ENCODE measurements at regions not wholly inside any gene's neighbourhood (a gene's known extent, or its start where the extent isn't known, plus 50 kb on each side); places are given as distances from the start of the nearest gene placed in this dataset.

DNA sequence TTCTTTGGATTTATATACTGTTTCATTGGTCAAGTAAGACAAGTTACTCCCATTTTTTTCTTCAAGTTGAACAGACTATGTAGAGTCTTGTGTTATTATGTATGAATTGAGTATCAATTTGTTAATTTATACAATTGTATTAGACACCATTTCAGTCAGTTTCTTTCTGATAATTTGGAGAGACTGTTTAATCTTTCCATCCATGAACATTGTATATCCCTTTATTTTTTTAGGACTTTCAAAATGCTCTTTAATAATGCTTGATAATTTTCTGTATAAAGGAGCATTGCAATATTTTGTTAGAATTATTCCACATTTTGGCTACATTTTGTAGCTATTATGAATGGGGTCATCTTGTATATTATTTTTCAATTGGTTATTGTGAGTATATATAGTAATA lies 69.1 kb upstream of the PJA2 start:
- FAIRE-seq (no peak), DNase-seq (ENCODE audit: insufficient read length, low spot score) (no peak)

DNA sequence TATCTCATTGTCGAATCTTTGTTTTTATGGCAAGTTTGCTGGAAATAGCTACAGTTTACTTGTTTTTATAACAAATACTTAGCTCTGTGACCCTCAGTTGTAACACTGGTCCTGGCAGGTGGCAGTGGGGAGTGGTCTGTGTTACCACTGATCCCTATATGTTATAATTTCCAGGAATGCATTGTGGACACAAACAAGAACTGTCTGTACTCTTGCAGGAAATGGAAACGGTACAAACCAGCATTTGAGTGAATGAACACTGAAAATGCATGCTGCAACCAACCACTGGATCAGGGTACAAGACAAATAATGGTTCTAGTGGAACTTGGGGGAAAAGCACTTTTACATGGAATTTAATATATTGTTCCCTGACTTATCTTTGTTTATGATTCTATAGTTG lies 66.5 kb upstream of the PJA2 start:
- DNase-seq (ENCODE audit: insufficient read length, low spot score) (no peak), FAIRE-seq (no peak)

GRCh38 chr5:109469896-109470662 lies 60.3 kb upstream of the PJA2 start:
- DNase-seq (ENCODE audit: insufficient read length, low spot score) (no peak), FAIRE-seq (no peak)

- DNase-seq (ENCODE audit: insufficient read length, low spot score), result peak; percentile 19
- peak; percentile 99 for FAIRE-seq
Measured at GRCh38 chr5:109468737-109469420, 59.1 kb upstream of the PJA2 start.

DNA sequence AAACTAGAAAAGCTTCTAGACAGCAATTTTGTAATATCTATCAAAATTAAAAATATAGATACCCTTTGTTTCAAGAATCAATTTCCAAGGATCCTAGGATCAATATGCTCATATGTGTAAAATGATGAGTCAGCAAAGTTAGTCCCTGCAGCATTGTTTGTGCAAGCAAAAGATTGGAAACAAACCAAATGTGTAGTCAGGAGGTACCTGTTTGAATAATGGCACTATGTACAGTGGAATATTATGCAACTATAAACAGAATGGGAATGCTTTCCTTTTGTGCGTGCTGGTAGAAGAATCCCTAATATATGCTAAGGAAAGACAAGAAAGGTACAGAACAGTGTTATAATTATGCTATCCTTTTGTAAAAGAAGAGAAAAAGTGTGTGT lies 58.5 kb upstream of the PJA2 start:
- FAIRE-seq (no peak), DNase-seq (ENCODE audit: insufficient read length, low spot score) (no peak)

- no peak for FAIRE-seq
- DNase-seq (ENCODE audit: insufficient read length, low spot score), result no peak
Measured at GRCh38 chr5:109467058-109467457, 57.3 kb upstream of the PJA2 start.

Data from GM19239 (cell line).